ENCODE measurements at regions not wholly inside any gene's neighbourhood (a gene's known extent, or its start where the extent isn't known, plus 50 kb on each side); places are given as distances from the start of the nearest gene placed in this dataset.

- TF ChIP-seq POLR2A (IDR thresholded peaks at IDR 0.05; ENCODE audit: low read depth, low read length) (no peak), TAF1 (IDR thresholded peaks at IDR 0.05; ENCODE audit: borderline replicate concordance, low read depth, low read length) (no peak), POLR2AphosphoS5 (IDR thresholded peaks at IDR 0.05; ENCODE audit: low read depth, low read length) (no peak)
Observed at GRCh38 chr12:24389394-24389793, 439.9 kb upstream of the SOX5 start.

Data from GM12892 (cell line).